Left colon (tissue), 2 donors: ENCODE measurements at regions not wholly inside any gene's neighbourhood (a gene's known extent, or its start where the extent isn't known, plus 50 kb on each side); places are given as distances from the start of the nearest gene placed in this dataset.
A peak's percentile ranks its signal among the peaks of the same experiment; 100 is the strongest.
"Not testable (repeated sequence)": the region's sequence is repeated elsewhere in the genome, so short reads cannot be mapped to it uniquely, and the experiment has no call there.

Experiments
- ATAC-seq: fragments of 200-7000 bp; cut with Tn5 transposase; one replicate; pipeline ENCODE4 v1.9.1; 2020; ENCODE audit warnings: mild to moderate bottlenecking, moderate library complexity
- DNase-seq, 2 donors: peaks; one replicate each; pipeline ENCODE4 v3.0.0-alpha.2; 2020
- intact Hi-C, 2 donors: fragments of 100-400 bp; cut with DNase I in 1 of 2; cut with micrococcal nuclease in 1 of 2; formaldehyde crosslinking; loops; one replicate each; pipeline versions ENCODE4 v1.11.2 to v1.14.0; 2022; cut with DNase I, micrococcal nuclease
- donor health status: DM: no; HTN: no; CAD: no.
- donor health status: DM: yes; HTN: yes; CAD: no.

GRCh38 chr12:61523276-61523992 is 736.8 kb upstream of the USP15 start:
- DNase-seq = no peak
- intact Hi-C loops = no loop called here
- no peak for ATAC-seq

- DNase-seq (no peak), ATAC-seq (no peak)
- intact Hi-C loops = no loop called here
These were observed 735.4 kb upstream of the USP15 start for GRCh38 chr12:61524851-61525250.

DNA sequence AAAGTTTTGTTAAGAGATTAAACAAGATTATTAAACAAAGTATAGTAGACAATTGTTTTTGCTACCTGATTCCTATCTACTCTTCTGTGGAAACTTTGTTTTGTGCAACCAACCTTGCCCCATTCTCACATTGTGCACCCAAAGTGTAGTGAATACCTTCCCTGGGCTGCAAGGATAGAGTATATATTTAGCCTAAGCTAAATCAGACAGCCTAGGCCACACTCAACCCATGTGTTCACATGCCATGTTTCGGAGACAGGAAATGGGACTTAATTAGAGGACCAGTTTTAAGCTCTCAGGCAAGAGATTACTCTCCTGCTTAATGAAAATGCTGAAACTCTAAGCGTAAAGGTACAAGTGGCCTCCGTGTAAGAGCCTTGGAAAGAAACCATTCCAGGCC is 734.9 kb upstream of the USP15 start:
- no peak for DNase-seq
- intact Hi-C loops = no loop called here
- no peak for ATAC-seq

GRCh38 chr12:61530456-61530855 is 729.7 kb upstream of the USP15 start:
- DNase-seq (no peak), ATAC-seq (no peak)
- intact Hi-C loops = no loop called here

DNA sequence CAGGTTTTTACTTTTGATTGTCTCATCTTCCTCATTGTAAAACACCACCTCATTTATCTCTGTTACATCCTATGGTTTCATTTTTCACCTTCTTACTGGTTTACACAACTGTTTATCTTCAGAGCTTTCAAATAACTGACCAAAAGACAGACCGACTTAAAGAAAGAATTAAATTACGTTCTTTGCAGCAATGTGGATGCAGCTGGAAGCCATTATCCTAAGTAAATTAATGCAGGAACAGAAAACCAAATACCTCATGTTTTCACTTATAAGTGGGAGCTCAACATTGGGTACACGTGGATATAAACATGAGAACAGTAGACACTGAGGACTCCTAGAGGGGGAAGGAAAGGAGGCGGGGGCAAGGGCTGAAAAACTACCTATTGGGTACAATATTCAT is 729.0 kb upstream of the USP15 start:
- ATAC-seq (no peak), DNase-seq (no peak)
- intact Hi-C loops = no loop called here

GRCh38 chr12:61536117-61536516 is 724.1 kb upstream of the USP15 start:
- ATAC-seq (no peak), DNase-seq (no peak)
- intact Hi-C loops = no loop called here

DNA sequence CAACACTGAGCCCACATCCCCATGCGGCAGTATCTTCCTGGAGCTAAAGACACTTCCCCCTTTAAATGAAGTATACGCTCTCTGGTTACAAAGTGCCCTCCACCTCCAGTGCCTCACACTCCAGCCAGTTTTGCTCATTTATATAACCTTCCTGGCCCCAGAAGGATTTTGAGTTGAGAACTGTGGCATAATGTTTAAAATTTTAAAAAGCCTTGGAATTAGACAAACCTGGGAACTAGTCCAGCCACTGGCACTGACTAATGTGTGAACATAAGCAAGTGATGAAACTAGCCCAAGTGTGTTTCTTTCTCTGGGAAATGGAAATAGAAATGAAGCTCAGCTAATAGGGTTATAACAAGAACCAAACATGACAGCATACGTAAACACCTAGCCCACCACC is 723.7 kb upstream of the USP15 start:
- intact Hi-C loops = no loop called here
- ATAC-seq (no peak), DNase-seq (no peak)

DNA sequence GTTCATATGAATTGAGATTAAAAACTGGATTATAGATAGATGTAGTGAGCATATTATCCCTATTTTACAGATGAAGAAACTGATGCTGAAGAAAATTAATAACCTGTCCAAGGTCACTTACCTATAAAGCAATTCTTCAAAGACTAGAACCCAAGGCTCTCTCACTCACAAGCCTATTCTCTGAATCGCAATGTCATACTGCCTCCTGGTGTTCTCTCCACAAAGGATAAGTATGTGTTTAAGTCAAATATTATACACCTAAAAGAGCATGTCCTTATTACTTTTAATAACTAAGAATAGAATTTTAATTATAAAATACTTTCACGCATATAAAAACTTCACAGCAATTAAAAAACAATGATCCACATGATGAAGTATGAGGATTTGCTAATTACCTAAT is 721.3 kb upstream of the USP15 start:
- intact Hi-C loops = no loop called here
- DNase-seq (no peak), ATAC-seq (no peak)

DNA sequence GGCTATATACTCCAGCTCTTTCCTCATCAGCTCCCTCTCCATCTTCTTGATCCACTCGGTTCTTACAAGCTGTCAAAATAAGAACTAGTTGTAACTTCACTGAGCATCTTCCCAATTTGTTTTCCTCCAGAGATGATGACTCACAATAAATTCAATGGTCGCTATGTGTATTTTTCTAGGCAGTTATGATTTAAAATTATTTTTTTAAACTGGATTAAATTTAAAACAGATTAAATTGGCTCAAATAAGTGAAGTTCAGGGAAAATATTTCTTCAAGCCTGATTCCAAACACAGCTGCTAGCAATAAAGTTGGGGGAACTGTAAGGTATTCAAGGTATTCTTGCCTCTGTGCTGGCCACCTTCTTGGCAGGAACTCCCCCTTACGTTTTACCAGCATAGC is 717.7 kb upstream of the USP15 start:
- ATAC-seq (no peak), DNase-seq (no peak)
- intact Hi-C loops = no loop called here

DNA sequence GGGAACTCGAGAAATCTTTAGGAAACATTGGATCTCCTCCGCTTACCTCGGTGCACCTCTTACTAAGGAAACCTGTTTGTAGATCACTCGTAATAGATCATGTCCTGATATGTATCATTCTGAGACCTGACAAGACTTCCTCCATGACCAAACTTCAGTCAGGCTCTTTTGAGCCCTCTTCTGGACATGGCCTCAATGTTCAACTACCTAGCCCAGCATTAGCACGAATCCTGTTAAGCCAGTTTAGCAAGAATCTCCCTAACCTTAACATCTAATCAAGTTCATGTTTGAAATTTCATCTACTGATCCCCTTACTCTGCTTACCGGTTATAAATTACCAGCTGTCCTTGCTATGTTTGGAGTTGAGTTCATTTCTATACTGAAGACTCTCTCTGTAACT is 713.9 kb upstream of the USP15 start:
- ATAC-seq (no peak), DNase-seq (no peak)
- intact Hi-C loops = no loop called here

- intact Hi-C loops = no loop called here
- ATAC-seq = no peak
- no peak for DNase-seq
These were observed 707.1 kb upstream of the USP15 start for GRCh38 chr12:61553091-61553490.

DNA sequence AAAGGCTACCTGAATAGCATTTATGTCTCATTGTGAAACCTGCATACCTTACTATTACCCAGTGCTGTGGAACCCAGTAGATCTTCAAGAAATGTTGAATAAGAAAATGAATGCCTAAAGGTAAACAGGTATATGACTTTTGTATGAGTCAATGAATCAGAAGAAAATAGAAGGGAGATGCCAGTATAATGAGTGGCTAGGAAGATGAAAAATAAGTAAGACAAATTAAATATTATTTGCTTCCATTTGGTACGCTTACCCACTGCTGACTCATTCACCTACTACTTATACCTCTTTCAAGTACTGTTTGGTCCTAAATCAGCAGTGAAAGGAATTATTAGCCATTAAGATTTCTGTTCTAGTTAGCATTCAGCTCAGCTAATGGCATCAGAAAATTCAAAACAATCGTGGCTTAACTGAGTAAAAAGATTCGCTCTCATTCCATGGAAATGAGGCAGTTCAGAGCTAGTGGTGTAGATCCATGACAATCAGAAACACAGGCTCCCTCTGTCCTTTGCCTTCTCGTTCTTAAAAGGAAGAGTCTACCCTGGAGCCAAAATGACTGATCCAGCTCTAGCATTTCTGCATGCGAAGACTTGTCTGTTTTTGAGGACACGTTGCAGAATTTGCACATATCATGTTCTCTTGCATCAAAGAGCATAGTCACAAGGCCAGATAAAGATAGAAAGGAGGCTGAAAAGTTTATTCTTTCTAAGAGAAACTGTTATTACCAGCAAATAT is 705.8 kb upstream of the USP15 start:
- DNase-seq = no peak

GRCh38 chr12:61563665-61564450 is 696.3 kb upstream of the USP15 start:
- intact Hi-C loops = no loop called here
- ATAC-seq = peak; percentile 94
- no peak for DNase-seq

More for the DNA sequence above, 705.8 kb upstream of the USP15 start:
- intact Hi-C loops = no loop called here
- no peak for ATAC-seq

GRCh38 chr12:61564466-61564865 is 695.7 kb upstream of the USP15 start:
- no peak for ATAC-seq
- intact Hi-C loops = no loop called here
- DNase-seq = no peak

DNA sequence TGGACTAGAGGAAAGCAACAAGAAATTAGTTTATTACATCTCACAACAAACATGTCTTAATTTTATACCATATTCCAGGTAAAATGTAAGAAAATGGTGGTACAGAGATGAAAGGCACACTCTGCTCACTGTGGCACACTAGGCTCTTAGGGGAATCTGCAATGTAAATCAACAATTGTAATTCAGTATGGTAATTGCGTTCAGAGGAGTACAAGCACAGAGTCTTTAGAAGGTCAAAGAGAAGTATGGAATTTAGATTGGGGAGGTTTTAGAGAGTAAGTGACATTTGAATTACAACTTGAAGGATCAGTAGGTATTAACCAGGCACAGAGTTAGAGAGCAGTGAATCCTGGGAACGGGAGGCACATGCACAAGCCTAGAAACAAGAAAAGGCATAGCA is 694.0 kb upstream of the USP15 start:
- intact Hi-C loops = no loop called here
- ATAC-seq = no peak
- DNase-seq = no peak

- intact Hi-C loops = no loop called here
- DNase-seq = no peak
- ATAC-seq = no peak
These were observed 685.9 kb upstream of the USP15 start for GRCh38 chr12:61574339-61574738.

DNA sequence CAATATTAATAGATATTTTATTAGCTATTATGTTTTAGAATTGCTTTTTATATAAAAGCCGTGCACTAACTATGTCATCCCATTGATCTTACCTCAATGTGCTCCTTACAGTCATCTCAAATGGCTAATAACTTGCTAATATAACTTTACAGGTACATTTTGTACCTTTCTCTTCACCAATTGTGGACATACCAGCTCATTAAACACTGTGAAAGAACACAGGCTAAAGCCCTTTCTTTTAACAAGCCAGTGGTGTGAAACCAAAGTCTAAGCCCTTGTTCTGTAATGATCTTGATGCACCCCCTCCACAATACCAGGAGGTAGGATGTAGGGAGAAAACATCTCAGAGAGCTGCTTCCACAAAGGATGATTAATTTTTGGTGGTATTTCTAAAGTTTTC is 675.3 kb upstream of the USP15 start:
- DNase-seq = no peak
- ATAC-seq = no peak
- intact Hi-C loops = no loop called here

DNA sequence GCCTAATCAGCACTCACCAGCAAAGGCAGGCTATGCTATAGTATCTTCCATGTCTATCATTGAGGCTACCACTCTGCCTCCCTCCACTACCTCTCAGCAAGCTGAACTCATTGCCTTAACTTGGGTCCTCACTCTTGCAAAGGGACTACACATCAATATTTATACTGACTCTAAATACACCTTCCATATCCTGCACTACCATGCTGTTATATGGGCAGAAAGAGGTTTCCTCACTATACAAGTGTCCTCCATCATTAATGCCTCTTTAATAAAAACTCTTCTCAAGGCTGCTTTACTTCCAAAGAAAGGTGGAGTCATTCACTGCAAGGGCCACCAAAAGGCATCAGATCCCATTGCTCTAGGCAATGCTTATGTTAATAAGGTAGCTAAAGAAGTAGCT is 669.3 kb upstream of the USP15 start:
- intact Hi-C loops, DNase-seq, ATAC-seq: not testable (repeated sequence)

- ATAC-seq = no peak
- intact Hi-C loops = no loop called here
- no peak for DNase-seq
These were observed 650.1 kb upstream of the USP15 start for GRCh38 chr12:61610143-61610542.

- no peak for ATAC-seq
- no peak for DNase-seq
- intact Hi-C loops = no loop called here
These were observed 630.5 kb upstream of the USP15 start for GRCh38 chr12:61629702-61630101.
